ENCODE measurements at regions not wholly inside any gene's neighbourhood (a gene's known extent, or its start where the extent isn't known, plus 50 kb on each side); places are given as distances from the start of the nearest gene placed in this dataset.
"Not testable (repeated sequence)": the region's sequence is repeated elsewhere in the genome, so short reads cannot be mapped to it uniquely, and the experiment has no call there.

DNA sequence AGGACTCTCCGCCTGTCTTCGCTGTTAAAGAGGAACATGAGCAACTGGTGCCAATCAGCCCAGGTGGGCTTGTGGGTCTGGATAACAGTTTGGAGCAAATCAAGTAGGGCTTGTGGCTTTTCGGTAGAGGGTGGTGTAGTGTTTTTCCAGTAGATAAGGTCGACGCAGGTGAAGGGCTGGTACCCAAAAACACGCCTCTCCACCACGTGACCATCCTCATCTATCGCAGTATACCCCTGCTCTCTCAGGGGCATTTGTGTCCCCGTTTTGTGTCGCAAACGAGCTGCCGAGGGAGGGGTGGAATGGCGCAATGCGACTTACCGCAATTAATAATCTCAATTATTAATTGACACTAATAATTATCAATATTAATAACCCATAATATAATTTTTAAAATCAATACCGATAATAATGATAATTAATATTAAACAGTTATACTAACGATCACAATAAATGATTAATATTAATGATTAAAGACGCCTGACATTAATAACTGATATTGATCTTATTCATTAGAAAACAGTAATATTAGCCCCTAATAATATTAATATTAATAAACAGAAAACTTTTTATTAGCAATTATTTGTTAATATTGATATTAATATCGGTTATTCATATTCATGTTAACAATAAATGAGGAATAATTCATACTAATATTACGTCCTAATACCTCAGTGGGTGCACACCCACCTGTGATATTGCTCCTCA, 130.8 kb downstream of the ADRA2C start:
- TF ChIP-seq, protein P1, sequence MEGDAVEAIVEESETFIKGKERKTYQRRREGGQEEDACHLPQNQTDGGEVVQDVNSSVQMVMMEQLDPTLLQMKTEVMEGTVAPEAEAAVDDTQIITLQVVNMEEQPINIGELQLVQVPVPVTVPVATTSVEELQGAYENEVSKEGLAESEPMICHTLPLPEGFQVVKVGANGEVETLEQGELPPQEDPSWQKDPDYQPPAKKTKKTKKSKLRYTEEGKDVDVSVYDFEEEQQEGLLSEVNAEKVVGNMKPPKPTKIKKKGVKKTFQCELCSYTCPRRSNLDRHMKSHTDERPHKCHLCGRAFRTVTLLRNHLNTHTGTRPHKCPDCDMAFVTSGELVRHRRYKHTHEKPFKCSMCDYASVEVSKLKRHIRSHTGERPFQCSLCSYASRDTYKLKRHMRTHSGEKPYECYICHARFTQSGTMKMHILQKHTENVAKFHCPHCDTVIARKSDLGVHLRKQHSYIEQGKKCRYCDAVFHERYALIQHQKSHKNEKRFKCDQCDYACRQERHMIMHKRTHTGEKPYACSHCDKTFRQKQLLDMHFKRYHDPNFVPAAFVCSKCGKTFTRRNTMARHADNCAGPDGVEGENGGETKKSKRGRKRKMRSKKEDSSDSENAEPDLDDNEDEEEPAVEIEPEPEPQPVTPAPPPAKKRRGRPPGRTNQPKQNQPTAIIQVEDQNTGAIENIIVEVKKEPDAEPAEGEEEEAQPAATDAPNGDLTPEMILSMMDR (conservative IDR thresholded peaks at IDR 0.05; ENCODE audit: low read length): not testable (repeated sequence)
- TF ChIP-seq EZH2phosphoT487 (IDR thresholded peaks at IDR 0.05; ENCODE audit: borderline replicate concordance): not testable (repeated sequence)

Data from Loucy (cell line).